GM12878 (cell line): ENCODE measurements at regions not wholly inside any gene's neighbourhood (a gene's known extent, or its start where the extent isn't known, plus 50 kb on each side); places are given as distances from the start of the nearest gene placed in this dataset.

ENCODE experiments used
- ATAC-seq: fragments of 200-7000 bp; cut with Tn5 transposase; 3 replicates; pipeline ENCODE4 v1.9.1; 2020; ENCODE audit warnings: mild to moderate bottlenecking, moderate library complexity
- BruUV-seq: library from RNA; stranded (reverse); fragments of 400-500 nt; replicated peaks from 2 replicates; lab custom pipeline; 2021; lab: Mats Ljungman, UMichigan
- CTCF ChIA-PET: fragments of 300-600 bp; sonication (Branson Sonifier 250); formaldehyde crosslinking; extraction: SDS; loops from one replicate; lab custom pipeline; 2021; ENCODE audit warnings: inconsistent platforms; lab: Yijun Ruan, JAX
- POLR2A ChIA-PET: fragments of 350-600 bp; formaldehyde crosslinking; extraction: SDS; loops from one replicate; lab custom pipeline; 2021; ENCODE audit warnings: inconsistent platforms; lab: Charles Lee
- RAD21 ChIA-PET: fragments of 300-600 bp; sonication (Branson Sonifier 250); formaldehyde crosslinking; loops from one replicate; lab custom pipeline; 2023; ENCODE audit warnings: antibody characterized with exemption; ENCODE audit not compliant: unreplicated experiment; lab: Charles Lee
- SMC1A ChIA-PET: fragments of 300-600 bp; sonication (Branson Sonifier 250); formaldehyde crosslinking; loops from one replicate; lab custom pipeline; 2023; ENCODE audit not compliant: unreplicated experiment, uncharacterized antibody; lab: Charles Lee
- DNase-seq: peaks from one replicate; pipeline ENCODE4 v3.0.0-alpha.2; 2011; ENCODE audit warnings: low read depth, low spot score
- FAIRE-seq: peaks from 3 replicates; lab custom pipeline; 2011; peaks lifted over from hg19 to GRCh38; lab: Jason Lieb, UNC
- H2AFZ ChIP-seq: 2 replicates; pipeline ENCODE4 v1.6.0; 2011; ENCODE audit warnings: low read depth, low read length, control low read depth; ENCODE audit not compliant: control insufficient read depth
- H3K27ac ChIP-seq: 2 replicates; pipeline ENCODE4 v1.5.1; 2011; ENCODE audit warnings: control low read depth; ENCODE audit not compliant: control insufficient read depth, insufficient read depth
- H3K27me3 ChIP-seq, 2 experiments: replicated peaks in 1 of 2; 2 replicates each; pipeline versions ENCODE4 v1.6.0 to v1.6.1; 2011; ENCODE audit warnings: low read length in 1 of 2; ENCODE audit not compliant: control insufficient read depth in 2 of 2, insufficient read depth in 2 of 2
- H3K36me3 ChIP-seq, 2 experiments: 2 replicates each; pipeline ENCODE4 v1.5.1; 2011; ENCODE audit warnings: low read length in 1 of 2; ENCODE audit not compliant: control insufficient read depth in 2 of 2, insufficient read depth in 2 of 2
- H3K4me1 ChIP-seq: 2 replicates; pipeline ENCODE4 v1.6.1; 2011; ENCODE audit warnings: mild to moderate bottlenecking, low read length, moderate library complexity, mixed read lengths; ENCODE audit not compliant: control insufficient read depth, insufficient read depth
- H3K4me2 ChIP-seq: 2 replicates; pipeline ENCODE4 v1.6.0; 2011; ENCODE audit warnings: control low read depth; ENCODE audit not compliant: control insufficient read depth, insufficient read depth
- H3K4me3 ChIP-seq: fragments of 200-600 bp; sonication (generic); 2 replicates; pipeline ENCODE4 v1.5.1; 2016
- H3K79me2 ChIP-seq: 2 replicates; pipeline ENCODE4 v1.6.0; 2011; ENCODE audit warnings: low read length; ENCODE audit not compliant: control insufficient read depth, insufficient read depth
- H3K9ac ChIP-seq: 2 replicates; pipeline ENCODE4 v1.8.0; 2011; ENCODE audit warnings: low read length, control low read depth, mixed read lengths; ENCODE audit not compliant: control insufficient read depth, insufficient read depth
- H3K9me3 ChIP-seq: replicated peaks from 3 replicates; pipeline ENCODE4 v1.5.1; 2011; ENCODE audit warnings: mild to moderate bottlenecking, low read length; ENCODE audit not compliant: control insufficient read depth, insufficient read depth
- H4K20me1 ChIP-seq: 2 replicates; pipeline ENCODE4 v1.6.0; 2011; ENCODE audit not compliant: control insufficient read depth, insufficient read depth
- MEF2B ChIP-seq: fragments of 450-650 bp; IDR thresholded peaks from 2 replicates; pipeline ENCODE4 v1.6.1; 2018; ENCODE audit warnings: mild to moderate bottlenecking, moderate library complexity; ENCODE audit not compliant: partially characterized antibody, poor library complexity, severe bottlenecking
- MLLT1 ChIP-seq: fragments of 450-650 bp; IDR thresholded peaks from 2 replicates; pipeline ENCODE4 v1.6.1; 2016; ENCODE audit warnings: mild to moderate bottlenecking
- NFYB ChIP-seq: IDR thresholded peaks from 2 replicates; pipeline ENCODE4 v1.6.1; 2011; ENCODE audit warnings: low read depth, mild to moderate bottlenecking, low read length, improper control_type of control experiment, moderate library complexity; ENCODE audit not compliant: insufficient read depth
- ZBTB33 ChIP-seq: fragments of 450-650 bp; IDR thresholded peaks from 2 replicates; pipeline ENCODE4 v1.6.1; 2017; ENCODE audit warnings: mild to moderate bottlenecking
- WGBS: methylation state at CpG from one replicate; pipeline ENCODE4 v1.1.6; 2016; ENCODE audit warnings: low lambda C conversion rate; ENCODE audit not compliant: insufficient replicate concordance, insufficient coverage; ENCODE audit errors: missing lambda C conversion rate; 5-methylcytosine and 5-hydroxymethylcytosine counted together
- in situ Hi-C: fragments of 300-500 bp; cut with MboI; formaldehyde crosslinking; loops from 9 replicates; pipeline ENCODE4 v1.14.3; 2018; ENCODE audit warnings: mixed read lengths
- intact Hi-C: fragments of 100-400 bp; cut with micrococcal nuclease; formaldehyde crosslinking; loops from one replicate; pipeline ENCODE4 v1.14.2; 2022; ENCODE audit not compliant: unreplicated experiment

- Histone ChIP-seq H3K4me2 (no peak overlapping the region), H3K27me3 (no peaks in the 10 kb centered on the region), H3K4me1 (no peaks in the 10 kb centered on the region), H3K36me3 (no peaks in the 10 kb centered on the region), H3K9ac (no peak overlapping the region), H3K9me3 (no peaks in the 10 kb centered on the region), H3K79me2 (no peaks in the 10 kb centered on the region), H2AFZ (no peak overlapping the region), H4K20me1 (no peaks in the 10 kb centered on the region), H3K27ac (no peak overlapping the region), H3K4me3 (no peak overlapping the region)
- intact Hi-C loops: no loop called here
- ChIA-PET SMC1A (no interaction called here), RAD21 (no interaction called here), POLR2A (no interaction called here), CTCF (no interaction called here)
- in situ Hi-C loops: no loop called here
- no peak for TF ChIP-seq MEF2B
- no peak for TF ChIP-seq ZBTB33
- no peak for TF ChIP-seq NFYB
- no peak for TF ChIP-seq MLLT1
- DNase-seq: no peak
- no peak for ATAC-seq
- no TSS peak for BruUV-seq
- FAIRE-seq: no peak
- WGBS: 45% methylated on average over 5 of the region's 5 CpGs
These were observed 345.2 kb downstream of the ZNF536 start for GRCh38 chr19:30717381-30717780.
